H9 (cell line): ENCODE measurements at regions not wholly inside any gene's neighbourhood (a gene's known extent, or its start where the extent isn't known, plus 50 kb on each side); places are given as distances from the start of the nearest gene placed in this dataset.

ENCODE experiments used
- DNase-seq: peaks from one replicate; pipeline ENCODE4 v3.0.0-alpha.2; 2017
- H2AFZ ChIP-seq: one replicate; pipeline ENCODE4 v1.6.1; 2013; ENCODE audit warnings: mild to moderate bottlenecking, low read length, control low read depth, moderate library complexity
- H2AK5ac ChIP-seq: 2 replicates; pipeline ENCODE4 v1.6.1; 2013; ENCODE audit warnings: low read length, control low read depth, mixed read lengths; ENCODE audit not compliant: insufficient read length
- H2BK120ac ChIP-seq: one replicate; pipeline ENCODE4 v1.6.1; 2013; ENCODE audit warnings: low read depth, mild to moderate bottlenecking, low read length, control low read depth, inconsistent platforms; ENCODE audit not compliant: poor library complexity, severe bottlenecking
- H2BK12ac ChIP-seq: 2 replicates; pipeline ENCODE4 v1.6.1; 2013; ENCODE audit warnings: low read length, control low read depth, mixed read lengths, low read depth; ENCODE audit not compliant: insufficient read length
- H2BK15ac ChIP-seq: 2 replicates; pipeline ENCODE4 v1.6.1; 2013; ENCODE audit warnings: low read depth, low read length, control low read depth
- H2BK20ac ChIP-seq: one replicate; pipeline ENCODE4 v1.6.1; 2013; ENCODE audit warnings: low read depth, mild to moderate bottlenecking, low read length, control low read depth, inconsistent platforms; ENCODE audit not compliant: poor library complexity, severe bottlenecking
- H2BK5ac ChIP-seq: 2 replicates; pipeline ENCODE4 v1.6.1; 2013; ENCODE audit warnings: low read length, control low read depth, mixed read lengths; ENCODE audit not compliant: insufficient read length
- H3K14ac ChIP-seq: 2 replicates; pipeline ENCODE4 v1.6.1; 2013; ENCODE audit warnings: low read length, control low read depth; ENCODE audit not compliant: insufficient read depth
- H3K18ac ChIP-seq: 2 replicates; pipeline ENCODE4 v1.6.1; 2013; ENCODE audit warnings: low read depth, mild to moderate bottlenecking, mixed read lengths, low read length, control low read depth; ENCODE audit not compliant: insufficient read length
- H3K23ac ChIP-seq: 2 replicates; pipeline ENCODE4 v1.6.1; 2013; ENCODE audit warnings: low read length, control low read depth, mixed read lengths, low read depth; ENCODE audit not compliant: insufficient read length
- H3K23me2 ChIP-seq: 2 replicates; pipeline ENCODE4 v1.6.1; 2013; ENCODE audit warnings: low read depth, mild to moderate bottlenecking, mixed read lengths, low read length, control low read depth; ENCODE audit not compliant: insufficient read length, poor library complexity, severe bottlenecking
- H3K27ac ChIP-seq: 2 replicates; pipeline ENCODE4 v1.5.1; 2013; ENCODE audit warnings: low read length, control low read depth, mixed read lengths, low read depth; ENCODE audit not compliant: insufficient read length
- H3K27me3 ChIP-seq: 2 replicates; pipeline ENCODE4 v1.6.1; 2013; ENCODE audit warnings: low read length, control low read depth, inconsistent platforms; ENCODE audit not compliant: insufficient read depth
- H3K4ac ChIP-seq: 2 replicates; pipeline ENCODE4 v1.6.1; 2013; ENCODE audit warnings: low read depth, mild to moderate bottlenecking, control low read depth, inconsistent platforms, low read length, moderate library complexity
- H3K4me1 ChIP-seq: 2 replicates; pipeline ENCODE4 v1.6.1; 2013; ENCODE audit warnings: low read length, control low read depth, inconsistent platforms; ENCODE audit not compliant: insufficient read depth
- H3K4me2 ChIP-seq: 2 replicates; pipeline ENCODE4 v1.6.1; 2013; ENCODE audit warnings: low read length, control low read depth, mixed read lengths; ENCODE audit not compliant: insufficient read length, insufficient read depth
- H3K56ac ChIP-seq: 2 replicates; pipeline ENCODE4 v1.6.1; 2013; ENCODE audit warnings: low read depth, mild to moderate bottlenecking, mixed read lengths, low read length, control low read depth; ENCODE audit not compliant: insufficient read length
- H3K79me1 ChIP-seq: 2 replicates; pipeline ENCODE4 v1.6.1; 2013; ENCODE audit warnings: low read depth, mild to moderate bottlenecking, moderate library complexity, low read length, control low read depth, inconsistent platforms; ENCODE audit not compliant: insufficient read depth, poor library complexity, severe bottlenecking
- H3K79me2 ChIP-seq: 2 replicates; pipeline ENCODE4 v1.6.1; 2013; ENCODE audit warnings: low read length, control low read depth, inconsistent platforms; ENCODE audit not compliant: insufficient read depth
- H3K9ac ChIP-seq: 2 replicates; pipeline ENCODE4 v1.6.1; 2013; ENCODE audit warnings: low read length, control low read depth, mixed read lengths; ENCODE audit not compliant: insufficient read length; ENCODE audit errors: extremely low read depth
- H3K9me3 ChIP-seq: one replicate; pipeline ENCODE4 v1.6.1; 2013; ENCODE audit warnings: low read depth, low read length, inconsistent platforms; ENCODE audit not compliant: control insufficient read depth
- H3T11ph ChIP-seq: one replicate; pipeline ENCODE4 v1.6.1; 2013; ENCODE audit warnings: mild to moderate bottlenecking, low read length, control low read depth, inconsistent platforms
- H4K20me1 ChIP-seq: one replicate; pipeline ENCODE4 v1.6.1; 2013; ENCODE audit not compliant: control insufficient read depth, insufficient read length, insufficient read depth
- H4K5ac ChIP-seq: 2 replicates; pipeline ENCODE4 v1.6.1; 2013; ENCODE audit warnings: low read depth, mild to moderate bottlenecking, mixed read lengths, low read length, control low read depth; ENCODE audit not compliant: insufficient read length
- H4K8ac ChIP-seq: replicated peaks from 2 replicates; pipeline ENCODE4 v1.6.1; 2013; ENCODE audit warnings: low read length, control low read depth, mixed read lengths, low read depth; ENCODE audit not compliant: insufficient read length
- H4K91ac ChIP-seq: 2 replicates; pipeline ENCODE4 v1.6.1; 2013; ENCODE audit warnings: low read depth, mild to moderate bottlenecking, moderate library complexity, mixed read lengths, low read length, control low read depth; ENCODE audit not compliant: insufficient read length
- H3K27ac Mint-ChIP-seq, 3 experiments: 2 replicates in 2 of 3; 3 replicates in 1 of 3; pipeline ENCODE4 v1.8.0; 2020 to 2021; ENCODE audit warnings: mixed read lengths in 3 of 3, mild to moderate bottlenecking in 1 of 3, moderate library complexity in 1 of 3
- H3K27me3 Mint-ChIP-seq: 2 replicates; pipeline ENCODE4 v1.8.0; 2021; ENCODE audit warnings: low read depth, mild to moderate bottlenecking, moderate library complexity, mixed read lengths
- H3K36me3 Mint-ChIP-seq, 3 experiments: 2 replicates in 2 of 3; 3 replicates in 1 of 3; pipeline ENCODE4 v1.8.0; 2020 to 2021; ENCODE audit warnings: low read depth in 3 of 3, mixed read lengths in 3 of 3; ENCODE audit not compliant: insufficient read depth in 1 of 3
- H3K4me1 Mint-ChIP-seq, 2 experiments: 2 replicates each; pipeline ENCODE4 v1.8.0; 2020; ENCODE audit warnings: mixed read lengths in 2 of 2
- H3K4me3 Mint-ChIP-seq, 2 experiments: 2 replicates in 1 of 2; 3 replicates in 1 of 2; pipeline ENCODE4 v1.8.0; 2020 to 2021; ENCODE audit warnings: mild to moderate bottlenecking in 2 of 2, mixed read lengths in 2 of 2, moderate library complexity in 1 of 2
- H3K9me3 Mint-ChIP-seq, 2 experiments: 2 replicates in 1 of 2; 3 replicates in 1 of 2; pipeline ENCODE4 v1.8.0; 2020; ENCODE audit warnings: mild to moderate bottlenecking in 2 of 2, mixed read lengths in 2 of 2, moderate library complexity in 1 of 2
- CTCF ChIP-seq: fragments of 200-600 bp; sonication (generic); conservative IDR thresholded peaks from 3 replicates; pipeline ENCODE4 v1.8.0; 2021; ENCODE audit warnings: antibody characterized with exemption, mild to moderate bottlenecking
- WGBS: extraction: QIAGEN DNeasy Blood & Tissue Kit; methylation state at CpG from one replicate; pipeline ENCODE4 v1.1.7; 2013; ENCODE audit warnings: missing lambda C conversion rate, low lambda C conversion rate, mixed read lengths; ENCODE audit not compliant: insufficient read length; ENCODE audit errors: extremely low coverage; 5-methylcytosine and 5-hydroxymethylcytosine counted together

DNA sequence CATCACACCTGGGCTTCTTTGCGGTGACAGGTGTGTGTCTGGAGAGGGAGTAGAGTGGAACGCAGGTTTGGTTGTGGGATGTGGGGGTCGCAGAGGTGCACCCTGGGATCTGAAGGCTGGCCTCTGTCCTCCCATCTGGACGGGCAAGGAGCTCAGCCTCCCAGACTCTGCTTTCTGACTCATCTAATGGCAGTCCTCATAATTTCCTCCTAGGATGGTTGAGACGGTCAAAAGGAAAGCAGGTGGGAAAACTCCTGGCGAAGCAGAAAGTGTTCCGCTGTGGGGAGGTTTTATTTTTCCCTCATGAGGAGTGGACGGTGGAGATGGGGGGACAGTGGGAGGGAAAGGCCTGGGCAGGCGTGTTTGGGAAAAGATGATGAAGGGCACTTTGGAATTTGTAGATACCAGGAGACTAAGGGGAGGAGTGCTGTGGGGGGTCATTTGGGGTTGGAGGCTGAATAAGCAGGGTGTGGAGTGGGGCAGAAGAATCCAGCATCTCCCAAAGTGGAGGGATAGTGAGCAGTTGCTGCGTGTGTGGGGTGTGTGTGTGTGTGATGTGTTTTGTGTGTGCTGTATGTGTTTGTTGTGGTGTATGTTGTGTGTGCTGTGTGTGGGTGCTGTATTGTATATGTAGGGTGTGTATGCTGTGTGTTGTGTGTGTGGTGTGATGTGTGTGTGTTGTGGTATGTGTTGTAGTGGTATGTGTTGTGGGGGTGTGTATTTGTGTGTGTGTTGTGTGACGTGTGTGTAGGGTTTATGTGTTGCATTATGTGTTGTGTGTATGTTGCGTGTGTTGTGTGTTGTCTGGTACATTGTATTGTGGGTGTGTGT is 97.2 kb upstream of the PODXL start:
- H2BK120ac ChIP-seq: no peak overlapping the region
- H3K4me1 Mint-ChIP-seq: peaks cover 49 to 54% of the 10 kb centered on the region in 2 experiments
- no peak overlapping the region for H3K56ac ChIP-seq
- DNase-seq: no peak
- peak overlapping the region; percentile 79 for H4K8ac ChIP-seq
- H4K20me1 ChIP-seq: no peaks in the 10 kb centered on the region
- H3K4me3 Mint-ChIP-seq: peak overlapping the region in 1 of 2 experiments; percentile 22; a peak in 2 of 5 replicates
- H4K5ac ChIP-seq: peak overlapping the region; percentile 11
- H3K4me1 ChIP-seq: peaks cover 13% of the 10 kb centered on the region; the same call in 1 of the 2 replicates
- H3K4ac ChIP-seq: no peak overlapping the region
- H2BK15ac ChIP-seq: no peak overlapping the region
- H3K4me2 ChIP-seq: no peak overlapping the region
- no peak overlapping the region for H3K23ac ChIP-seq
- peaks cover 2% of the 10 kb centered on the region for H3K27me3 Mint-ChIP-seq
- no peak for TF ChIP-seq CTCF
- H3K9me3 ChIP-seq: no peaks in the 10 kb centered on the region
- no peak overlapping the region for H2BK12ac ChIP-seq
- H3K9ac ChIP-seq: no peak overlapping the region
- no peak overlapping the region for H3T11ph ChIP-seq
- no peaks in the 10 kb centered on the region; the same call in 1 of the 2 replicates for H3K79me2 ChIP-seq
- H3K27ac ChIP-seq: no peak overlapping the region
- no peak overlapping the region for H4K91ac ChIP-seq
- H3K18ac ChIP-seq: peak overlapping the region; percentile 12
- H3K36me3 Mint-ChIP-seq: no peaks in the 10 kb centered on the region
- H2BK20ac ChIP-seq: no peak overlapping the region
- peak overlapping the region; percentile 1 to 74 (median 1); a peak in 5 of 7 replicates for H3K27ac Mint-ChIP-seq
- H3K9me3 Mint-ChIP-seq: peaks cover 3 to 5% of the 10 kb centered on the region in 2 experiments; a peak in 3 of 5 replicates
- no peak overlapping the region for H3K14ac ChIP-seq
- H2AFZ ChIP-seq: no peak overlapping the region
- no peak overlapping the region for H2AK5ac ChIP-seq
- no peak overlapping the region for H2BK5ac ChIP-seq
- H3K79me1 ChIP-seq: no peaks in the 10 kb centered on the region
- no peaks in the 10 kb centered on the region for H3K27me3 ChIP-seq
- H3K23me2 ChIP-seq: no peaks in the 10 kb centered on the region
- 100% methylated on average over 2 of the region's 12 CpGs for WGBS
